Esophagus muscularis mucosa (tissue), 4 donors: ENCODE measurements at regions not wholly inside any gene's neighbourhood (a gene's known extent, or its start where the extent isn't known, plus 50 kb on each side); places are given as distances from the start of the nearest gene placed in this dataset.

Experiments
- CTCF ChIP-seq, 3 experiments: fragments of 200-600 bp in 2 of 3; fragments of 450-650 bp in 1 of 3; sonication (generic) in 2 of 3; IDR thresholded peaks; one replicate each; pipeline ENCODE4 v1.5.1; 2017 to 2019; ENCODE audit warnings: antibody characterized with exemption in 3 of 3, mild to moderate bottlenecking in 2 of 3, moderate library complexity in 1 of 3
- EP300 ChIP-seq: sonication (generic); formaldehyde crosslinking; IDR thresholded peaks from one replicate; pipeline ENCODE4 v1.6.1; 2017; ENCODE audit warnings: antibody characterized with exemption
- POLR2AphosphoS5 ChIP-seq, 2 donors: sonication (generic); formaldehyde crosslinking; IDR thresholded peaks; one replicate each; pipeline ENCODE4 v1.6.1; 2017; ENCODE audit warnings: antibody characterized with exemption in 2 of 2

GRCh38 chr2:41826921-41827320, 220.9 kb upstream of the PKDCC start:
- TF ChIP-seq EP300 (no peak), CTCF (IDR thresholded peaks at IDR 0.05) (no peak), POLR2AphosphoS5 (IDR thresholded peaks at IDR 0.05) (no peak)
